ENCODE measurements at regions not wholly inside any gene's neighbourhood (a gene's known extent, or its start where the extent isn't known, plus 50 kb on each side); places are given as distances from the start of the nearest gene placed in this dataset.

GRCh38 chr2:109058191-109058632, 69.2 kb upstream of the EDAR start:
- H3K4me1 ChIP-seq = no peaks in the 10 kb centered on the region
- no peak overlapping the region for H3K27ac ChIP-seq
- TF ChIP-seq FOSB (CRISPR knock-in tag; IDR thresholded peaks at IDR 0.05) (no peak), MAFK (IDR thresholded peaks at IDR 0.05; ENCODE audit: partially characterized antibody) (no peak), JUNB (IDR thresholded peaks at IDR 0.05) (no peak), SMC3 (IDR thresholded peaks at IDR 0.05) (no peak), TP53 (CRISPR knock-in tag; IDR thresholded peaks at IDR 0.05) (no peak), HOXA7 (CRISPR knock-in tag; IDR thresholded peaks at IDR 0.05) (no peak), KDM5A (IDR thresholded peaks at IDR 0.05) (no peak), EHMT2 (IDR thresholded peaks at IDR 0.05; ENCODE audit: low read depth) (no peak), HOXB5 (CRISPR knock-in tag; IDR thresholded peaks at IDR 0.05) (no peak), MYC (IDR thresholded peaks at IDR 0.05; ENCODE audit: borderline replicate concordance, low read length) (no peak), ZNF302 (CRISPR knock-in tag; IDR thresholded peaks at IDR 0.05) (no peak), GATA3 (IDR thresholded peaks at IDR 0.05; ENCODE audit: borderline replicate concordance) (no peak), CHD4 (IDR thresholded peaks at IDR 0.05; ENCODE audit: borderline replicate concordance) (no peak), CBX8 (IDR thresholded peaks at IDR 0.05) (no peak), EP300 (IDR thresholded peaks at IDR 0.05) (no peak), NR3C1 (IDR thresholded peaks at IDR 0.05) (no peak), ZSCAN20 (CRISPR knock-in tag; IDR thresholded peaks at IDR 0.05) (no peak)
- H3K4me3 ChIP-seq = no peak overlapping the region
- no peak for FAIRE-seq
- CTCF ChIA-PET = interaction anchor here (1.4 to 2.0 kb wide), 2 partner anchors 14 to 452 kb away, joined by 4 read pairs; no protein-coding TSS in a partner anchor
- DNase-seq (ENCODE audit: low read depth in 1 of 2, low spot score in 1 of 2) = no peak
- H3K4me2 ChIP-seq = no peak overlapping the region
- H3K9me3 ChIP-seq = no peaks in the 10 kb centered on the region
- no peak for ATAC-seq
- POLR2A ChIA-PET = no interaction called here
- 70% methylated on average over 8 of the region's 9 CpGs for WGBS (ENCODE audit: missing lambda C conversion rate)

- POLR2A ChIA-PET = no interaction called here
- TF ChIP-seq MAFK (IDR thresholded peaks at IDR 0.05; ENCODE audit: partially characterized antibody) (peak; percentile 77), CHD4 (IDR thresholded peaks at IDR 0.05; ENCODE audit: borderline replicate concordance) (no peak), CBX2 (IDR thresholded peaks at IDR 0.05; ENCODE audit: borderline replicate concordance, low read depth) (no peak), POLR2AphosphoS2 (conservative IDR thresholded peaks at IDR 0.05; ENCODE audit: low read length) (no peak), KDM1A (IDR thresholded peaks at IDR 0.05; ENCODE audit: low read depth) (no peak)
- no peak for DNase-seq (ENCODE audit: low read depth in 1 of 2, low spot score in 1 of 2)
- Histone ChIP-seq H3K4me3 (no peak overlapping the region), H3K4me2 (no peak overlapping the region), H3K27ac (no peak overlapping the region), H3K9me3 (no peaks in the 10 kb centered on the region), H3K4me1 (no peaks in the 10 kb centered on the region)
- no peak for ATAC-seq
- FAIRE-seq = no peak
- CTCF ChIA-PET = interaction anchor here (1.4 to 2.0 kb wide), 2 partner anchors 15 to 452 kb away, joined by 4 read pairs; no protein-coding TSS in a partner anchor
- 71% methylated on average over 7 of the region's 9 CpGs for WGBS (ENCODE audit: missing lambda C conversion rate)
These were observed 68.7 kb upstream of the EDAR start for GRCh38 chr2:109057686-109058085.

- Histone ChIP-seq H3K27ac (no peak overlapping the region), H3K4me1 (no peaks in the 10 kb centered on the region), H3K9me3 (no peaks in the 10 kb centered on the region), H3K4me2 (no peak overlapping the region), H3K4me3 (no peak overlapping the region)
- no peak for ATAC-seq
- 78% methylated on average over 14 of the region's 14 CpGs for WGBS (ENCODE audit: missing lambda C conversion rate)
- no peak for FAIRE-seq
- DNase-seq (ENCODE audit: low read depth in 1 of 2, low spot score in 1 of 2) = no peak
- ChIA-PET POLR2A (no interaction called here), CTCF (no interaction called here)
- TF ChIP-seq CBX2 (IDR thresholded peaks at IDR 0.05; ENCODE audit: borderline replicate concordance, low read depth) (no peak), REST (IDR thresholded peaks at IDR 0.05) (no peak), RCOR1 (IDR thresholded peaks at IDR 0.05; ENCODE audit: low read depth, low read length) (no peak), FOXS1 (CRISPR knock-in tag; IDR thresholded peaks at IDR 0.05) (no peak), HEYL (CRISPR knock-in tag; IDR thresholded peaks at IDR 0.05) (no peak), NFE2L2 (conservative IDR thresholded peaks at IDR 0.05; ENCODE audit: low read length) (no peak), HOXB5 (CRISPR knock-in tag; IDR thresholded peaks at IDR 0.05) (no peak), BCL3 (IDR thresholded peaks at IDR 0.05) (no peak), HDAC2 (IDR thresholded peaks at IDR 0.05) (no peak), PHF8 (IDR thresholded peaks at IDR 0.05; ENCODE audit: borderline replicate concordance, low read depth) (no peak), ZNF302 (CRISPR knock-in tag; IDR thresholded peaks at IDR 0.05) (no peak), E2F6 (IDR thresholded peaks at IDR 0.05; ENCODE audit: borderline replicate concordance, low read depth) (no peak), RAD21 (conservative IDR thresholded peaks at IDR 0.05 in 1 of 2, IDR thresholded peaks at IDR 0.05 in 1 of 2) (no peak), HOXB13 (CRISPR knock-in tag; IDR thresholded peaks at IDR 0.05; ENCODE audit: low read depth) (no peak), BHLHE40 (IDR thresholded peaks at IDR 0.05; ENCODE audit: low read depth, low read length) (no peak), EHF (CRISPR knock-in tag; IDR thresholded peaks at IDR 0.05) (no peak)
These were observed 66.4 kb upstream of the EDAR start for GRCh38 chr2:109055435-109055834.

All from A549 (cell line).